Fibroblast of pulmonary artery (primary cell): ENCODE measurements at regions not wholly inside any gene's neighbourhood (a gene's known extent, or its start where the extent isn't known, plus 50 kb on each side); places are given as distances from the start of the nearest gene placed in this dataset.

ENCODE experiments used
- DNase-seq: peaks from one replicate; pipeline ENCODE4 v3.0.0-alpha.2; 2010; ENCODE audit warnings: low read depth
- H3K4me3 ChIP-seq: replicated peaks from 2 replicates; pipeline ENCODE4 v1.5.1; 2011; ENCODE audit warnings: low read depth, mild to moderate bottlenecking, control low read depth, low read length, moderate library complexity
- TF ChIP-seq, protein P1 (sequence below): IDR thresholded peaks from 2 replicates; pipeline ENCODE4 v1.5.1; 2011; ENCODE audit warnings: mild to moderate bottlenecking, control low read depth, low read length, inconsistent platforms; ENCODE audit errors: missing control alignments

- H3K4me3 ChIP-seq = no peak overlapping the region
- TF ChIP-seq, protein P1, sequence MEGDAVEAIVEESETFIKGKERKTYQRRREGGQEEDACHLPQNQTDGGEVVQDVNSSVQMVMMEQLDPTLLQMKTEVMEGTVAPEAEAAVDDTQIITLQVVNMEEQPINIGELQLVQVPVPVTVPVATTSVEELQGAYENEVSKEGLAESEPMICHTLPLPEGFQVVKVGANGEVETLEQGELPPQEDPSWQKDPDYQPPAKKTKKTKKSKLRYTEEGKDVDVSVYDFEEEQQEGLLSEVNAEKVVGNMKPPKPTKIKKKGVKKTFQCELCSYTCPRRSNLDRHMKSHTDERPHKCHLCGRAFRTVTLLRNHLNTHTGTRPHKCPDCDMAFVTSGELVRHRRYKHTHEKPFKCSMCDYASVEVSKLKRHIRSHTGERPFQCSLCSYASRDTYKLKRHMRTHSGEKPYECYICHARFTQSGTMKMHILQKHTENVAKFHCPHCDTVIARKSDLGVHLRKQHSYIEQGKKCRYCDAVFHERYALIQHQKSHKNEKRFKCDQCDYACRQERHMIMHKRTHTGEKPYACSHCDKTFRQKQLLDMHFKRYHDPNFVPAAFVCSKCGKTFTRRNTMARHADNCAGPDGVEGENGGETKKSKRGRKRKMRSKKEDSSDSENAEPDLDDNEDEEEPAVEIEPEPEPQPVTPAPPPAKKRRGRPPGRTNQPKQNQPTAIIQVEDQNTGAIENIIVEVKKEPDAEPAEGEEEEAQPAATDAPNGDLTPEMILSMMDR = no peak
- no peak for DNase-seq
Observed at GRCh38 chr4:18203966-18204365, 182.4 kb upstream of the LCORL start.

DNA sequence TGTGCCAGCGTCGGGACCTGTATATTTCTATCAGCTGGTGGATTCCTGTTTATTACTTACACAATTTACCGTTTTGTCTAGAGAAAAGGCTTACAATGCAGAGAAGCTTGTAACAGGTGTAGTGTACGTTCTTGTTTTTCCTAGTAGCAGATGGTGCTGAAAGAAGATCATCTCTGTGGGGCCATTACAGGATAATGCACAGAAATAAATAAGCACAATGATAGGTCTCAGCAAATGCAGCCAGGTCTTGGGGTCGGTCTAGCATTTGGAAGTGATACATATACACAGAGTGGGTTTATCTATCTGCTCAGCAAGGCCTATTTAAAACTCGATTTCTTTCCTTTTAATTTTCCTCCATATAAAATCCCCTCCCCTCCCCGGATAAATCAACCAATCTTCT lies 180.9 kb upstream of the LCORL start:
- no peak overlapping the region for H3K4me3 ChIP-seq
- TF ChIP-seq, protein P1 = no peak
- DNase-seq = no peak

GRCh38 chr4:18201885-18202284 lies 180.3 kb upstream of the LCORL start:
- TF ChIP-seq, protein P1 = no peak
- no peak for DNase-seq
- H3K4me3 ChIP-seq = no peak overlapping the region

GRCh38 chr4:18198653-18199052 lies 177.1 kb upstream of the LCORL start:
- no peak for DNase-seq
- H3K4me3 ChIP-seq = no peak overlapping the region
- TF ChIP-seq, protein P1 = no peak

DNA sequence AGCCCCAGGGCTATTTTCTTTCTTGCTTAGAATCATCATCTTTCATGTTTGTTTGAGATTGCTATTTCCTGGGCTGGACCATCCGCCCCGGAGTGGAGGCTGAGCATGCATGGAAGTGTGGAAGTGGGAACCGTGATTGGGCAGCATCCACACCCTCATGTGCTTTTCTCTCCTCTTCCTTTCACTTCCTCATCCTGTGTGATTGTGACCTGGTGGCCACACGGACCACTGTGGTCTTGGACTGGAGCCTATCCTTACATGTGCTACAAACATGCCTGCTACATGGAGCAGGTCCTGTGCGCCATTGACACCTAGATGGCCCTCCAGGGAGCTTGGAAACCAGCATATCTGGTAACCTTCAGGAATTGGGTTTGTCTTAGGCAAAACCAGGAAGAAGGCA lies 175.9 kb upstream of the LCORL start:
- no peak overlapping the region for H3K4me3 ChIP-seq
- no peak for DNase-seq
- TF ChIP-seq, protein P1 = no peak

DNA sequence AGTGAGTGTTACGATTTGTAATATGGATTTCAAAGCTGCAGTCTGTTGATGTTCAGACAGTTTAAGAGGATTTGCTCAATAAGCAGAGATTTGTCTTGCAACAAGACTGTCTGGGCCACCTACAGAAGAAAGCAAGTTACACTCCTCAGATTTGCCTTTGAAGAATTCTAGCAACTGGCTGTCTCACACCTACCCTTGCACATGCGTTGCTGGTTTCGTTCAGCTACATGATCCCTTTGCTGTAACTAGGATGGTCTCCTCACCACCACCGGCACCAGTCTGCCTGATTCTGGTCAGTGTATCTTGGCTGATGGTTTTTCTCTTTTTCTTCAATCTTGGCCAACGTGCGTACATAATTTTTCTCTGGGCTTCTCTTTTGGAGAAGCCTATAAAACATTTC lies 172.7 kb upstream of the LCORL start:
- no peak for DNase-seq
- TF ChIP-seq, protein P1 = no peak
- H3K4me3 ChIP-seq = no peak overlapping the region

DNA sequence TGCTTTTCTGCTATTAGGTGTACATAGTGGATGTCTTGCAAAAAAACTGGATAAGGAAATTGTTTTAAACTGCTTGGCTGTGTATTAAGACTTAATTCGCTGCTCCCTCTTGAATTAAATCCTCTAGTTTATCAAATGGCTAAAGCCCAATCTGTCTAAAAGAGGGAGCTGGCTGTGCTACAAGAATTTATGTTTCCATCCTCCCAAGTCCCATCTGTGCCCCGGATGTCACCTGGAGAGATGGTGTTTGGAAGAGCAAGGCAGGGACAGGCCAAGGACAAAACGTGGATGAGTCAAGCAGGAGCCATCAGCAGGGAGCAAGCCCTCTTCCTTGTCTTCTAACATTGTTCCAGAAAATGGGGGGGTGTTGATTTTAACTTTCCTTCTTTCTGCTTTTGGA lies 171.3 kb upstream of the LCORL start:
- no peak for DNase-seq
- no peak overlapping the region for H3K4me3 ChIP-seq
- TF ChIP-seq, protein P1 = no peak
